Thyroid gland (tissue), 4 donors: ENCODE measurements at regions not wholly inside any gene's neighbourhood (a gene's known extent, or its start where the extent isn't known, plus 50 kb on each side); places are given as distances from the start of the nearest gene placed in this dataset.

Experiments
- POLR2A ChIP-seq, 2 donors: fragments of 450-650 bp; IDR thresholded peaks; one replicate each; pipeline ENCODE4 v1.6.1; 2017; ENCODE audit warnings: antibody characterized with exemption in 2 of 2, mild to moderate bottlenecking in 2 of 2, moderate library complexity in 1 of 2
- TF ChIP-seq, protein P1 (sequence below), 6 experiments: fragments of 200-600 bp in 3 of 6; fragments of 450-650 bp in 3 of 6; sonication (generic) in 3 of 6; IDR thresholded peaks; one replicate each; pipeline ENCODE4 v1.5.1; 2016 to 2019; ENCODE audit warnings: antibody characterized with exemption in 6 of 6, mild to moderate bottlenecking in 2 of 6, inconsistent platforms in 1 of 6, moderate library complexity in 1 of 6

DNA sequence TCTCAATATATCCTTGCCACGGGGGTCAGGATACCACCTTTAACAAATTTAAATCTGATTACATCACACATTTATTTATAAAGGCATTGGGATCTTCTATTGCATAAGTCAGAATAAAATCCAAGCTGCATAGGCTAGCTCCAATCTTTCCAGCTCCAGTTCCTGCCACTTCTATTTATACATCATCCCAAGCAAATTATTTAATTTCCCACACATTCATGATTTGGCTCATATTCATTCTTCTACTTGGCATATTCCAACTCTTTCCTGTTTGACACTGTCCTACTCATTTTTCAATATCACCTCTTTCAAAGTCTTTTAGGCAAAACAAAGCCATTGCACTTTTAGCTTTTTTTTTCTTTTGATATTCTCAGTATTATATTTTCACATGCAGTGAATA is 579.0 kb upstream of the FZD8 start:
- TF ChIP-seq, protein P1, sequence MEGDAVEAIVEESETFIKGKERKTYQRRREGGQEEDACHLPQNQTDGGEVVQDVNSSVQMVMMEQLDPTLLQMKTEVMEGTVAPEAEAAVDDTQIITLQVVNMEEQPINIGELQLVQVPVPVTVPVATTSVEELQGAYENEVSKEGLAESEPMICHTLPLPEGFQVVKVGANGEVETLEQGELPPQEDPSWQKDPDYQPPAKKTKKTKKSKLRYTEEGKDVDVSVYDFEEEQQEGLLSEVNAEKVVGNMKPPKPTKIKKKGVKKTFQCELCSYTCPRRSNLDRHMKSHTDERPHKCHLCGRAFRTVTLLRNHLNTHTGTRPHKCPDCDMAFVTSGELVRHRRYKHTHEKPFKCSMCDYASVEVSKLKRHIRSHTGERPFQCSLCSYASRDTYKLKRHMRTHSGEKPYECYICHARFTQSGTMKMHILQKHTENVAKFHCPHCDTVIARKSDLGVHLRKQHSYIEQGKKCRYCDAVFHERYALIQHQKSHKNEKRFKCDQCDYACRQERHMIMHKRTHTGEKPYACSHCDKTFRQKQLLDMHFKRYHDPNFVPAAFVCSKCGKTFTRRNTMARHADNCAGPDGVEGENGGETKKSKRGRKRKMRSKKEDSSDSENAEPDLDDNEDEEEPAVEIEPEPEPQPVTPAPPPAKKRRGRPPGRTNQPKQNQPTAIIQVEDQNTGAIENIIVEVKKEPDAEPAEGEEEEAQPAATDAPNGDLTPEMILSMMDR (IDR thresholded peaks at IDR 0.05) = no peak
- no peak for TF ChIP-seq POLR2A (IDR thresholded peaks at IDR 0.05)
